Keratinocyte (primary cell): ENCODE measurements at regions not wholly inside any gene's neighbourhood (a gene's known extent, or its start where the extent isn't known, plus 50 kb on each side); places are given as distances from the start of the nearest gene placed in this dataset.

Experiments
- DNase-seq: peaks from one replicate; pipeline ENCODE4 v3.0.0-alpha.2; 2011; ENCODE audit warnings: low read depth, missing footprints, low spot score
- FAIRE-seq: peaks from 2 replicates; lab custom pipeline; 2011; peaks lifted over from hg19 to GRCh38; lab: Jason Lieb, UNC
- H2AFZ ChIP-seq: 2 replicates; pipeline ENCODE4 v1.6.0; 2012; ENCODE audit warnings: low read length, control low read depth, inconsistent platforms; ENCODE audit not compliant: control insufficient read depth
- H3K27ac ChIP-seq: 2 replicates; pipeline ENCODE4 v1.5.1; 2011; ENCODE audit warnings: low read length; ENCODE audit not compliant: control insufficient read depth, insufficient read depth
- H3K27me3 ChIP-seq: 3 replicates; pipeline ENCODE4 v1.6.0; 2011; ENCODE audit warnings: low read length; ENCODE audit not compliant: control insufficient read depth, insufficient read depth; ENCODE audit errors: extremely low read depth
- H3K36me3 ChIP-seq, 2 experiments: 2 replicates in 1 of 2; 3 replicates in 1 of 2; pipeline ENCODE4 v1.5.1; 2011; ENCODE audit warnings: low read length in 2 of 2, mild to moderate bottlenecking in 1 of 2; ENCODE audit not compliant: control insufficient read depth in 2 of 2, insufficient read depth in 2 of 2; ENCODE audit errors: extremely low read depth in 1 of 2
- H3K4me1 ChIP-seq: 3 replicates; pipeline ENCODE4 v1.5.1; 2011; ENCODE audit warnings: low read length; ENCODE audit not compliant: control insufficient read depth, insufficient read depth; ENCODE audit errors: extremely low read depth
- H3K4me2 ChIP-seq: 3 replicates; pipeline ENCODE4 v1.6.0; 2011; ENCODE audit warnings: low read depth, low read length; ENCODE audit not compliant: control insufficient read depth, insufficient read depth; ENCODE audit errors: extremely low read depth
- H3K4me3 ChIP-seq, 3 experiments: fragments of 200-600 bp in 1 of 3; sonication (generic) in 1 of 3; 2 replicates in 2 of 3; 3 replicates in 1 of 3; pipeline ENCODE4 v1.5.1; 2011 to 2016; ENCODE audit warnings: low read length in 3 of 3, mild to moderate bottlenecking in 3 of 3, control low read depth in 2 of 3, inconsistent platforms in 1 of 3, low read depth in 1 of 3, mixed read lengths in 1 of 3, mixed run types in 1 of 3, moderate library complexity in 1 of 3; ENCODE audit not compliant: control insufficient read depth in 2 of 3, insufficient read depth in 2 of 3; ENCODE audit errors: extremely low read depth in 1 of 3
- H3K79me2 ChIP-seq: 2 replicates; pipeline ENCODE4 v1.6.0; 2012; ENCODE audit warnings: low read length; ENCODE audit not compliant: control insufficient read depth, insufficient read depth
- H3K9ac ChIP-seq: 3 replicates; pipeline ENCODE4 v1.6.0; 2011; ENCODE audit warnings: low read length; ENCODE audit not compliant: control insufficient read depth, insufficient read depth; ENCODE audit errors: extremely low read depth
- H3K9me1 ChIP-seq: 3 replicates; pipeline ENCODE4 v1.6.0; 2011; ENCODE audit warnings: low read length; ENCODE audit not compliant: control insufficient read depth, insufficient read depth; ENCODE audit errors: extremely low read depth
- H3K9me3 ChIP-seq: 2 replicates; pipeline ENCODE4 v1.5.1; 2012; ENCODE audit warnings: low read depth, low read length; ENCODE audit not compliant: control insufficient read depth
- H4K20me1 ChIP-seq: 3 replicates; pipeline ENCODE4 v1.6.0; 2011; ENCODE audit warnings: low read length; ENCODE audit not compliant: control insufficient read depth, insufficient read depth; ENCODE audit errors: extremely low read depth
- EZH2 ChIP-seq: IDR thresholded peaks from one replicate; pipeline ENCODE4 v1.6.1; 2012; ENCODE audit warnings: inconsistent platforms, mild to moderate bottlenecking, low read length, moderate library complexity
- dilution Hi-C: fragments of 300-500 bp; cut with MboI; formaldehyde crosslinking; loops from one replicate; pipeline ENCODE4 v1.7.0; 2020; ENCODE audit warnings: low sequenced_read_pairs; ENCODE audit not compliant: extremely low pct_ligation_motif_present
- TF ChIP-seq, protein P1 (sequence below), 3 experiments: IDR thresholded peaks in 1 of 3; conservative IDR thresholded peaks in 1 of 3; optimal IDR thresholded peaks in 1 of 3; 2 replicates in 2 of 3; 3 replicates in 1 of 3; pipeline versions ENCODE3 to v1.5.1; 2011; ENCODE audit warnings: low read length in 3 of 3, mild to moderate bottlenecking in 3 of 3, moderate library complexity in 2 of 3, control low read depth in 1 of 3, inconsistent platforms in 1 of 3; ENCODE audit not compliant: insufficient read depth in 2 of 3; ENCODE audit errors: extremely low read depth in 1 of 3

DNA sequence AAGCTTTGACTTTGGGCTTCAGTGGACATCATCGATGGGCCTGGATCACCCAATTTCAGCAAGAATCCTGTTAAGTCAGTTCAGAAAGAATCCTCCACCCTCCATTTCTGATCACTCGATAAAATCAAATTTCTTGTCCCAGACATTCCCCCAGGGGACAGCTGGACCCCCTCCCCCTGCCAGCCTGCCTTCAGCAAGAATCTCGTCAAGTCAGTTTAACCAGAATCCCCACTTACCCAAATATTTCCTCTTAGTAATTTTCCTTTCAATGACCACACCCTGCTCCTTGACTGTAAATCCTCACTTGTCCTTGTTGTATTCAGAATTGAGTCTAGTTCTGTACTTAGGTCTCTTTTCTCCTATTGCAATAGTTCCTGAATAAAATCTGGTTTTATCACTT is 766.9 kb downstream of the XPNPEP1 start:
- H3K27me3 ChIP-seq = no peaks in the 10 kb centered on the region
- H3K9me1 ChIP-seq = no peaks in the 10 kb centered on the region
- no peak for TF ChIP-seq EZH2
- TF ChIP-seq, protein P1, sequence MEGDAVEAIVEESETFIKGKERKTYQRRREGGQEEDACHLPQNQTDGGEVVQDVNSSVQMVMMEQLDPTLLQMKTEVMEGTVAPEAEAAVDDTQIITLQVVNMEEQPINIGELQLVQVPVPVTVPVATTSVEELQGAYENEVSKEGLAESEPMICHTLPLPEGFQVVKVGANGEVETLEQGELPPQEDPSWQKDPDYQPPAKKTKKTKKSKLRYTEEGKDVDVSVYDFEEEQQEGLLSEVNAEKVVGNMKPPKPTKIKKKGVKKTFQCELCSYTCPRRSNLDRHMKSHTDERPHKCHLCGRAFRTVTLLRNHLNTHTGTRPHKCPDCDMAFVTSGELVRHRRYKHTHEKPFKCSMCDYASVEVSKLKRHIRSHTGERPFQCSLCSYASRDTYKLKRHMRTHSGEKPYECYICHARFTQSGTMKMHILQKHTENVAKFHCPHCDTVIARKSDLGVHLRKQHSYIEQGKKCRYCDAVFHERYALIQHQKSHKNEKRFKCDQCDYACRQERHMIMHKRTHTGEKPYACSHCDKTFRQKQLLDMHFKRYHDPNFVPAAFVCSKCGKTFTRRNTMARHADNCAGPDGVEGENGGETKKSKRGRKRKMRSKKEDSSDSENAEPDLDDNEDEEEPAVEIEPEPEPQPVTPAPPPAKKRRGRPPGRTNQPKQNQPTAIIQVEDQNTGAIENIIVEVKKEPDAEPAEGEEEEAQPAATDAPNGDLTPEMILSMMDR (optimal IDR thresholded peaks at IDR 0.05 in 1 of 3, IDR thresholded peaks at IDR 0.05 in 1 of 3, conservative IDR thresholded peaks at IDR 0.05 in 1 of 3; ENCODE audit: extremely low read depth in 1 of 3, insufficient read depth in 2 of 3, low read length in 3 of 3) = no peak
- no peak for FAIRE-seq
- dilution Hi-C loops = no loop called here
- no peak overlapping the region for H3K4me3 ChIP-seq
- DNase-seq = no peak
- no peaks in the 10 kb centered on the region for H3K9me3 ChIP-seq
- no peaks in the 10 kb centered on the region for H3K79me2 ChIP-seq
- H4K20me1 ChIP-seq = no peaks in the 10 kb centered on the region
- no peak overlapping the region for H3K27ac ChIP-seq
- H3K9ac ChIP-seq = no peak overlapping the region
- no peaks in the 10 kb centered on the region for H3K36me3 ChIP-seq
- H3K4me1 ChIP-seq = no peaks in the 10 kb centered on the region
- no peak overlapping the region for H3K4me2 ChIP-seq
- no peak overlapping the region for H2AFZ ChIP-seq

DNA sequence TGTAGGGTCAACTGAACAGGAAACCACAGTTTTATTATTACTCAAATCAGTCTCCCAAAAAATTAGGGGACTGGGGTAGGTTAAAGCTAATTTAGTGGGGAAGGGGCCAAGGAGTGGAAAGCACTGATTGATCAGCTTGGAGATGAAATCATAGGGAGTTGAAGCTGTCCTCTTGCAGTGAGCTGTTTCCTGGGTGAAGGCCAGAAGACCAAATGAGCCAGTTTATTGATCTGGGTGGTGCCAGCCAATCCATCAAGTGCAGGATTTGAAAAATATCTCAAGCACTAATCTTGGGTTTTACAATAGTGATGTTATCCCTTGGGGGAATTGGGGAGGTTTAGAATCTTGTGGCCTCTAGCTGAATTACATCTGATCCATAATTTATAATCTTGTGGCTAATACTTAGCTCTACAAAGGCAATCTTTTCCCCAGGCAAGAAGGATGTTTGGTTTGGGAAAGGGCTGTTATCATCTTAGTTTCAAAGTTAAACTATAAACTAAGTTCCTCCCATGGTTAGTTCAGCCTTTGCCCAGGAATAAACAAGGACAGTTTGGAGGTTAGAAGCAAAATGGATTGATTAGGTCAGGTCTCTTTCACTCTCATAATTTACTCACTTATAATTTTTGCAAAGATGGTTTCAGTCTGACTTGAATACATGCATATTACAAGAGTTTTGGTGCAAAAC is 773.5 kb downstream of the XPNPEP1 start:
- no peak overlapping the region for H2AFZ ChIP-seq
- no peaks in the 10 kb centered on the region for H3K9me3 ChIP-seq
- no peak overlapping the region for H3K27ac ChIP-seq
- no peak for FAIRE-seq
- H3K9me1 ChIP-seq = no peaks in the 10 kb centered on the region
- H3K4me3 ChIP-seq = no peak overlapping the region
- no peak overlapping the region for H3K9ac ChIP-seq
- dilution Hi-C loops = no loop called here
- no peak for TF ChIP-seq EZH2
- TF ChIP-seq, protein P1 (optimal IDR thresholded peaks at IDR 0.05 in 1 of 3, IDR thresholded peaks at IDR 0.05 in 1 of 3, conservative IDR thresholded peaks at IDR 0.05 in 1 of 3; ENCODE audit: extremely low read depth in 1 of 3, insufficient read depth in 2 of 3, low read length in 3 of 3) = no peak
- H3K36me3 ChIP-seq = no peaks in the 10 kb centered on the region
- no peaks in the 10 kb centered on the region for H3K4me1 ChIP-seq
- no peak for DNase-seq
- no peaks in the 10 kb centered on the region for H3K79me2 ChIP-seq
- no peak overlapping the region for H3K4me2 ChIP-seq
- no peaks in the 10 kb centered on the region for H4K20me1 ChIP-seq
- no peaks in the 10 kb centered on the region for H3K27me3 ChIP-seq
